ENCODE measurements at regions not wholly inside any gene's neighbourhood (a gene's known extent, or its start where the extent isn't known, plus 50 kb on each side); places are given as distances from the start of the nearest gene placed in this dataset.

- H3K27ac Mint-ChIP-seq: no peak overlapping the region
- peaks cover 9% of the 10 kb centered on the region for H3K27me3 Mint-ChIP-seq
- H3K4me3 Mint-ChIP-seq: no peak overlapping the region
- H3K4me1 Mint-ChIP-seq (ENCODE audit: low read depth): peaks cover 10% of the 10 kb centered on the region
- no peaks in the 10 kb centered on the region for H3K36me3 Mint-ChIP-seq
- H3K9me3 Mint-ChIP-seq (ENCODE audit: low read depth): no peaks in the 10 kb centered on the region
Observed at GRCh38 chr7:17022920-17023319, 141.1 kb upstream of the AGR3 start.

DNA sequence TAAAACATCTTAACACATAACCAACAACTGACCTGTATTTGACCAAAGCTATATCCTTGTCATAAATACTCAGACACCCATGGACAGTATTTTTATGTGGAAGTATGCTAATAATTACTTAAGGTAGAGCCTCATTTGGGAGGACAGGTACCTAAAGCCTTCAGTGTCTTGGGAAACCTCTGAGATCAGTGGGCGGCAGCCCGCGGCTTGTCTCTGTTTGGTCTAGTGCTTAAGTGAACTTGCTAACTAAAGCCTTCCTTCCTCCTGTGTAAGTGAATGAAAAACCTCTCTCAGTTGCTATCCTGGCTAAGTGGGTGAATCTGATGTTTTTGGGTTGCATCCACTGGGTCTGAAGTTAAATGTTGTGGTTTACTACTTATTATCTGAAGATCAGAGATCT is 144.5 kb upstream of the AGR3 start:
- no peaks in the 10 kb centered on the region for H3K9me3 Mint-ChIP-seq (ENCODE audit: low read depth)
- H3K4me3 Mint-ChIP-seq: no peak overlapping the region
- no peak overlapping the region for H3K27ac Mint-ChIP-seq
- peaks cover 13% of the 10 kb centered on the region for H3K4me1 Mint-ChIP-seq (ENCODE audit: low read depth)
- no peaks in the 10 kb centered on the region for H3K36me3 Mint-ChIP-seq
- H3K27me3 Mint-ChIP-seq: peaks cover 4% of the 10 kb centered on the region

DNA sequence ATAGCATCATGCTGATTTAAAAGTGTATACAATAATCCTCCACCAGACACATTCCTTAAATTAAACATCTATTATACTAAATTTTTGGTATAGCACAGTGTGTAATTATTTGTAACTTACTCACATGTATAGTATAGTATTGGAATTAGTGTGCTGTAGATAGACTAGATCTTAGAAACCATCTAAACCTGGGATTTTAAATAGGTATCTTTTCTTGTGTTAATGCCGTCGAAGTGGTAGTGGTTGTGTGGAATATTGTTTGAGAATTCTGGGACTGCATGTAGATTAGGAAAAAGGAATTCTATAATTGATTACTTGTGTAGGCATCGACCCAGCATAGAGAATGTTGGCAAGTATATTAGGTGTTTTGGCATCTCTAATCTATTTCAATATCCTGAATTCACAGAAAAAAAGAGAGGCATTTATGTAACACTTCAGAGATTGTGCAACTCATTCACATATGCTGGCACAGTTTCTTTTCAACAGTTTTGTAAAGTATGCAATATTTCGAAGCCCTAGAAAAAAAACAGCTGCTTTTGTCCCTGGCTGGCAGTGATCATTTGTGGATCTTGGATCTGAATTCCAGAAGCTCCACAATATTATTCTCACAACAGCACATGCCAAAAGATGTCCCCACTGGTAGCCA is 145.5 kb upstream of the AGR3 start:
- H3K4me3 Mint-ChIP-seq: no peak overlapping the region
- H3K4me1 Mint-ChIP-seq (ENCODE audit: low read depth): peaks cover 13% of the 10 kb centered on the region
- no peaks in the 10 kb centered on the region for H3K9me3 Mint-ChIP-seq (ENCODE audit: low read depth)
- no peak overlapping the region for H3K27ac Mint-ChIP-seq
- peaks cover 4% of the 10 kb centered on the region for H3K27me3 Mint-ChIP-seq
- H3K36me3 Mint-ChIP-seq: no peaks in the 10 kb centered on the region

- H3K36me3 Mint-ChIP-seq: no peaks in the 10 kb centered on the region
- no peaks in the 10 kb centered on the region for H3K27me3 Mint-ChIP-seq
- H3K4me1 Mint-ChIP-seq (ENCODE audit: low read depth): peaks cover 8% of the 10 kb centered on the region
- H3K4me3 Mint-ChIP-seq: no peak overlapping the region
- H3K27ac Mint-ChIP-seq: no peak overlapping the region
- no peaks in the 10 kb centered on the region for H3K9me3 Mint-ChIP-seq (ENCODE audit: low read depth)
Observed at GRCh38 chr7:17027789-17028152, 146.0 kb upstream of the AGR3 start.

DNA sequence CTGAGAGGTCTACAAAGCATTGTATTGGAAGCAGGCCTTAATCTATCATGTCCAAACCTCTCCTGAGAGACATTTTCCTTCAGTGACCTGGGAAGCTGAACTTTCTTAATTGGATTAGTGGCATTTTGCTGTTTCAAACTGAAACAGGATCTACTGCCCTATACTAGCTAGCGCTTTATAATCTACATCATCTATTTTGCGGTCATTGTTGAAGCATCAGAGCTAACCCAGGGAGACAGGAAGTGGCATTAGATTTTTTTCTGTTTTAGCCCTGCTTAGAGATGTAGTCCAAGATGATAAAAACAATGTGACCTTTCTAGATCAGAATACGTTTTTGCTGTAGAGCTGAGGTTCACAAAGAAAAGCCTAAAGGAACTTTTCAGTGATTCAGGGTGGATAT is 147.4 kb upstream of the AGR3 start:
- H3K4me1 Mint-ChIP-seq (ENCODE audit: low read depth): peaks cover 3% of the 10 kb centered on the region
- H3K36me3 Mint-ChIP-seq: no peaks in the 10 kb centered on the region
- H3K27me3 Mint-ChIP-seq: no peaks in the 10 kb centered on the region
- H3K9me3 Mint-ChIP-seq (ENCODE audit: low read depth): no peaks in the 10 kb centered on the region
- H3K27ac Mint-ChIP-seq: no peak overlapping the region
- H3K4me3 Mint-ChIP-seq: no peak overlapping the region

DNA sequence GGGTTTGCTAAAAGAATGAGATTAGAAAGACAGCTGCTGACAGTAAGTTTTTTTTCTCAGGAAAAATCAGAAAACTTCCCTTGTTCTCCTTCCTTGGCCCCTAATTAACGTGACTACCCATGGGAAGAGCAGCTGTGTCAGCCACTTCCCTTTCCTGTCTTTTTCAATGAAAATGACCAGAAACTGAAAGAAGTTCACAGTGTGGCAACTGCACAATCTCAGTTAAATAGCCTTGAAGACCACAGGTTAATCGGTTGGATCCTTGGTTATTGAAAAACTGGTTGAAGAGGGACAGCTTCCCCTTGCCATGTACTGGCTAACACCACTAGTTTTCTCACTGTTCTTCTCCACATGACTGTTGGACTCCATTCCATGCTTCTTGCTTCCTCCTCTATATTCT is 148.8 kb upstream of the AGR3 start:
- H3K9me3 Mint-ChIP-seq (ENCODE audit: low read depth): no peaks in the 10 kb centered on the region
- peaks cover 3% of the 10 kb centered on the region for H3K4me1 Mint-ChIP-seq (ENCODE audit: low read depth)
- H3K27me3 Mint-ChIP-seq: no peaks in the 10 kb centered on the region
- no peak overlapping the region for H3K4me3 Mint-ChIP-seq
- H3K27ac Mint-ChIP-seq: no peak overlapping the region
- H3K36me3 Mint-ChIP-seq: no peaks in the 10 kb centered on the region

DNA sequence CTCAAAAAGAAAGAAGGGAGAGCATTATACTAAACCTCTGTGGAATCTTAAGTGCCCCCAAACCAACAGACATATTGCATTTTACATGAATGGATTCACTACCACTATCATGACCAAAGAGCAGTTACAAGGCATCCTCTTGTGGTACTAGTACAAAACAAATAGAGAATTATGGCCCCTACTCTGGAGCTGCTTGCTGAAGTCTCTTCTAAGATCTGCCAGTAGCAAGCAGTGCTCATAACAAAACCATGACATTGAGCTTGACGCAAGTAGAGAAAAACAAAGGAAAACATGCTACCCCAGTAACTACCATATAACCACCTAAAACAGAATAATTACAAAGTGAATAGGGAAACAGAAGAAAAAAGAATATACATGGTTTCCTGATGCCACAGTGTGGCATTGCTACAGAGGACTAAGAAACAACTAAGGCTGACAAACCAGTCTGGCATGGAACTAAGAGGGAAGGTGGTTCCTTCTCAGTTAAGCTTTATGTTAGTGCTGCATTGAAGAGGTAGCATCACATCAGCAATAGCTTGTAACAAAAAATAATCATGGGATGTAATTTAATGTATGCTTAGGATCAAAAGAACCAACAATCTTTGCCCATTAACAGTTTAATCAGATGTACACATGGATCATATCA is 150.2 kb upstream of the AGR3 start:
- Mint-ChIP-seq H3K4me3 (no peak overlapping the region), H3K36me3 (no peaks in the 10 kb centered on the region), H3K9me3 (ENCODE audit: low read depth) (no peaks in the 10 kb centered on the region), H3K4me1 (ENCODE audit: low read depth) (peaks cover 3% of the 10 kb centered on the region), H3K27me3 (no peaks in the 10 kb centered on the region), H3K27ac (no peak overlapping the region)

DNA sequence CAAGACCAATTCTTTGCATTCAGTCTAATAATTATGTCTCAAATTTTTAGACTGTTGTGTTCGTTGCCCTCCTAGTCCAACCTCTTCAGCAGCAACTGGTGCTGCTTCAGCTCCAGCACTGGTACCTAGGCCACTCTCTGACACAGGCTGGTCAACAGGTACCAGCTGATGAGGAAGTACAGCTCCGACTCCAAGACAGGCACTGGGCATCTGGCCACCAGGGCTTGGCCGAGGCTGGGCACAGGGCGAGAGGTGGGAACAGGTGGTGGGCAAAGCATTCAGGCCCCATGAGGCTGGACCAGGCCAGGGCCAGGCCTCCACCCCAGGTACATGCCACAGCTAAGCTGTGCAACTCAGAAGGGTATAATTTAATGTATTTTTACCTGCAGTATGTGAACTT is 151.5 kb upstream of the AGR3 start:
- Mint-ChIP-seq H3K27ac (no peak overlapping the region), H3K4me1 (ENCODE audit: low read depth) (peaks cover 3% of the 10 kb centered on the region), H3K36me3 (no peaks in the 10 kb centered on the region), H3K9me3 (ENCODE audit: low read depth) (no peaks in the 10 kb centered on the region), H3K4me3 (no peak overlapping the region), H3K27me3 (no peaks in the 10 kb centered on the region)

- Mint-ChIP-seq H3K9me3 (ENCODE audit: low read depth) (no peaks in the 10 kb centered on the region), H3K27ac (no peak overlapping the region), H3K36me3 (no peaks in the 10 kb centered on the region), H3K4me1 (ENCODE audit: low read depth) (peaks cover 2% of the 10 kb centered on the region), H3K27me3 (peaks cover 1% of the 10 kb centered on the region), H3K4me3 (no peak overlapping the region)
Observed at GRCh38 chr7:17036584-17036983, 154.8 kb upstream of the AGR3 start.

DNA sequence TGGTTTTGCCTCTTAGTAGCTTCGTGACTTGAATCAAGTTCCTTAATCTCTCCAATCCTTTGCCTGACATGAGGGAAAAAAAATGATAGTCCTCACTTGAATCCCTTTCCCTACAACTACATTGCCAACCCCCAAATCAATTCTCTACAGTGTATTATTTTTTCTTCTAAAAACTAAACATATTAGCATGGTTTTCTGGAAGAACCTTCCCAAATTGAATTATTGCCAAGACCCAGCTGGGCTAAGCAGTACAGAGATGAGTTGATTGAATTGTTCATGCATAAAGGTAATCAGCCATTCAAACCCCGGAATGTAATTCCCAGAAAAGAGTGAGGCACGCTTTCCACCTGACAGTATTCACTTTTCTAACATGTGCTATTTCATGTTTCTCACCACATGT is 155.6 kb upstream of the AGR3 start:
- H3K9me3 Mint-ChIP-seq (ENCODE audit: low read depth): no peaks in the 10 kb centered on the region
- peaks cover 4% of the 10 kb centered on the region for H3K4me1 Mint-ChIP-seq (ENCODE audit: low read depth)
- H3K27ac Mint-ChIP-seq: no peak overlapping the region
- no peak overlapping the region for H3K4me3 Mint-ChIP-seq
- H3K36me3 Mint-ChIP-seq: no peaks in the 10 kb centered on the region
- peaks cover 1% of the 10 kb centered on the region for H3K27me3 Mint-ChIP-seq

- Mint-ChIP-seq H3K36me3 (no peaks in the 10 kb centered on the region), H3K4me1 (ENCODE audit: low read depth) (peaks cover 8% of the 10 kb centered on the region), H3K4me3 (no peak overlapping the region), H3K9me3 (ENCODE audit: low read depth) (no peaks in the 10 kb centered on the region), H3K27me3 (peaks cover 1% of the 10 kb centered on the region), H3K27ac (no peak overlapping the region)
Observed at GRCh38 chr7:17038160-17038782, 156.5 kb upstream of the AGR3 start.

DNA sequence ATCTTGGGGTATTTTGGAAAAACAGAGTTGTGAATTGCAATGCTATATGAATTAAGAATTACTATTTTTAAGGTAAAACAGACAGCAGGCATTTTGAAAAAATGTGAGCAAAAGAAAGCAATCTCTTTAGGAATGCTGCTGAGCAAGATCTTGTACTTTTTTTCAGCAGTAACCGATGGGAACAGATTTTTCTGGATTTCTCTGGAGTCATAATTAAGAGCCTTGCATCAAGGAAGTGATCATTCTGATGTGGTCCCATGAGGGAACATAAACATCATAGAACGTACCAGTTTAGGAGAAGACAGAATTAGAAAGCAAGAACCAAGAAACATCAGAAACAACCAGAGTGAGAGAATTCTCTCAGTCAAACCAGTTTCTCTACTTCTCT is 157.0 kb upstream of the AGR3 start:
- H3K9me3 Mint-ChIP-seq (ENCODE audit: low read depth): no peaks in the 10 kb centered on the region
- no peaks in the 10 kb centered on the region for H3K36me3 Mint-ChIP-seq
- H3K4me3 Mint-ChIP-seq: no peak overlapping the region
- peaks cover 13% of the 10 kb centered on the region for H3K4me1 Mint-ChIP-seq (ENCODE audit: low read depth)
- H3K27ac Mint-ChIP-seq: no peak overlapping the region
- peaks cover 1% of the 10 kb centered on the region for H3K27me3 Mint-ChIP-seq

DNA sequence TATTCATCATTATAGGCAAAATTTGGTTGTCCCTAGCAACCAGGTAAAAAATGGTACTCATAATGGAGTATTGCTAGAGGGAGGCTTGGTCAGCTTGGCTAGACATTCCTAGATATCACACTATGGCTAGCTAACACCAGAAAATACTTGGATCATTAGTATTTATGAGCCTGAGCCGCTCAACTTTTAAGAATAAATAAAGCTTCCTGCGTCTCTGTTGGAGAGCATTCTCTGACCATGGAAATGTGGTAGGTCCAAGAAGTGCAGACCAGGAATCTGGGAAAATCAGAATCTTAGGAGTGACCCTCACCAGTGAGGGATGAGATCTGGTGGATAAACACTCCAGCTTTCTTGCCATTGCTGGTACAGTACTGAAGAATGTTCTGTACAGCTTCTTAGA is 157.6 kb upstream of the AGR3 start:
- Mint-ChIP-seq H3K27ac (no peak overlapping the region), H3K4me1 (ENCODE audit: low read depth) (peaks cover 14% of the 10 kb centered on the region), H3K9me3 (ENCODE audit: low read depth) (no peaks in the 10 kb centered on the region), H3K36me3 (no peaks in the 10 kb centered on the region), H3K27me3 (peaks cover 1% of the 10 kb centered on the region), H3K4me3 (no peak overlapping the region)

DNA sequence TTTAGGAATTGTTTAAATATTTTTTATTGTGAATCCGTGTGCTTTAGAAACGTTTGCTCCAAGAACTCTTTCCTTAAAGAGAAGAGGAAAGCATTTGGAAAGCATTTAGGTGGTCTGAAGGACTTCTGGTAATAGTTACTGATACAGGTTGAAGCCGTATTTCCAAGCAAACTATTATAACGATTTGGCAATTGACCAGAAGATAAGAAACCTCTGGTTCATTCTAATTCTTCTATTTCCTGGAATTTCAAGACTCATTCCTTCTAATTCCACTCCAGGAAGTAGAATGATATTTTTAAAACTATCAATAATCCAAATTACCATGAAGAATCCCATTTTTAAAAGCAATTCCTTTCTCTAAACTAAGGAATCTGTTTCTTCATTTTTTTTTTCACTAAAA is 158.9 kb upstream of the AGR3 start:
- Mint-ChIP-seq H3K9me3 (ENCODE audit: low read depth) (no peaks in the 10 kb centered on the region), H3K4me1 (ENCODE audit: low read depth) (peaks cover 14% of the 10 kb centered on the region), H3K36me3 (no peaks in the 10 kb centered on the region), H3K4me3 (no peak overlapping the region), H3K27me3 (peaks cover 1% of the 10 kb centered on the region), H3K27ac (no peak overlapping the region)

GRCh38 chr7:17041324-17041723 is 159.5 kb upstream of the AGR3 start:
- no peak overlapping the region for H3K27ac Mint-ChIP-seq
- no peaks in the 10 kb centered on the region for H3K36me3 Mint-ChIP-seq
- H3K9me3 Mint-ChIP-seq (ENCODE audit: low read depth): no peaks in the 10 kb centered on the region
- H3K4me1 Mint-ChIP-seq (ENCODE audit: low read depth): peaks cover 14% of the 10 kb centered on the region
- no peak overlapping the region for H3K4me3 Mint-ChIP-seq
- peaks cover 1% of the 10 kb centered on the region for H3K27me3 Mint-ChIP-seq

DNA sequence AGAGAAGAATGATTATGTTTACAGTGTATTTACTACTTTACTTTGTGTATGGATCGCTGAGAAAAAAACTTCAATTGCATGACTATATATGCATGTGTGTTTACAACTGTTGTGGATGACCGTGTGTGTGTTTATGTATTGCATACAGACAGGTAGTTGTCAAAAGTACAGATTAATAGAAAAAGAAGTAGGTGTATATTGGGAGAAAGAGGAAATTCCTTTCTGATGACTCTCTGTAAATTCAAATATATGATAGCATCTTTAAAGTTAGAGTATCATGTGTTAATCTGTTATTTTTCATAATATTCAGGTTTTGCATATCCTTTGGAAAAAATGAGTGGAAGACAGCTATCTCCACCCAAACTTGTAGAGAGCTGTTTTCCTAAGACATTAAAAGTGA is 160.4 kb upstream of the AGR3 start:
- Mint-ChIP-seq H3K27ac (no peak overlapping the region), H3K27me3 (peaks cover 1% of the 10 kb centered on the region), H3K9me3 (ENCODE audit: low read depth) (no peaks in the 10 kb centered on the region), H3K36me3 (no peaks in the 10 kb centered on the region), H3K4me1 (ENCODE audit: low read depth) (peaks cover 14% of the 10 kb centered on the region), H3K4me3 (no peak overlapping the region)
